ENCODE measurements at regions not wholly inside any gene's neighbourhood (a gene's known extent, or its start where the extent isn't known, plus 50 kb on each side); places are given as distances from the start of the nearest gene placed in this dataset.
"Not testable (repeated sequence)": the region's sequence is repeated elsewhere in the genome, so short reads cannot be mapped to it uniquely, and the experiment has no call there.

DNA sequence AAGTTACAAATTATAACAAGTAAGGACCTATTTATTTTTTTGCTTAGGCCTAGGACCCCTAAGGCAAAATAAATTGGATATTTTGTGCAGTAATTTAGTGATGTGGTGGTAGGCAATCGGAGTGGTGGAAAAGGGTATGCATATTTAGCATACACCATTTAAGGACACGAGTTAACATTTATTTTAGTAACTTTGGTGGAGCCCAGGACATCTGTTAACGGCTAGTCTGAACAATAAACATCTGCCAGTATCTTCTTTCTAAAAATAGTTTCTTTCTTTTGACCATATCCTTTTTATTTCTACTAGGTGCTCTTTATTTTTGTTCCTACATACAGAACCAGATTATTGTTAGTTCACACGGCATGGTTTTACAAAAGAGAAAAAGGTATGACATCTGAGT is 326.3 kb downstream of the CHL1 start:
- DNase-seq (ENCODE audit: low spot score), result no peak

DNA sequence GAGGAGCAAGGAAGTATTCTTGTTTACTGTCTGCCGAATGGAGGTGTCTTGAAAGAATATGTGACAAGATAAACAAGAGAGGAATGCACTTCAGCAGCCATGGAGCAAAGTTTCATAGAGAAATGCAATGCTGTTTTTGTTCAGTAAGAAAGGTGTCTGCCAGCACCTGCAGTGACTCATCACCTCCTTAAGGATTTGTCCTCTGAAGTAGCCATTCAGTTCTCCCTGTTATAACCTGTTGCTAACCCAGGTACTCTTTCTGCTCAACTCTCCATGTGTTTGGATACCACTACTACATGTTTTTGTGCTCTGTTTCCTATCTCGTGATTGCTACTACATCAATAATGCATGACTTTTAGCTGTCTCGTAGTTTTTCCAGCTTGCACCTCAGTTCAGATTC is 328.9 kb downstream of the CHL1 start:
- DNase-seq (ENCODE audit: low spot score), result no peak

DNA sequence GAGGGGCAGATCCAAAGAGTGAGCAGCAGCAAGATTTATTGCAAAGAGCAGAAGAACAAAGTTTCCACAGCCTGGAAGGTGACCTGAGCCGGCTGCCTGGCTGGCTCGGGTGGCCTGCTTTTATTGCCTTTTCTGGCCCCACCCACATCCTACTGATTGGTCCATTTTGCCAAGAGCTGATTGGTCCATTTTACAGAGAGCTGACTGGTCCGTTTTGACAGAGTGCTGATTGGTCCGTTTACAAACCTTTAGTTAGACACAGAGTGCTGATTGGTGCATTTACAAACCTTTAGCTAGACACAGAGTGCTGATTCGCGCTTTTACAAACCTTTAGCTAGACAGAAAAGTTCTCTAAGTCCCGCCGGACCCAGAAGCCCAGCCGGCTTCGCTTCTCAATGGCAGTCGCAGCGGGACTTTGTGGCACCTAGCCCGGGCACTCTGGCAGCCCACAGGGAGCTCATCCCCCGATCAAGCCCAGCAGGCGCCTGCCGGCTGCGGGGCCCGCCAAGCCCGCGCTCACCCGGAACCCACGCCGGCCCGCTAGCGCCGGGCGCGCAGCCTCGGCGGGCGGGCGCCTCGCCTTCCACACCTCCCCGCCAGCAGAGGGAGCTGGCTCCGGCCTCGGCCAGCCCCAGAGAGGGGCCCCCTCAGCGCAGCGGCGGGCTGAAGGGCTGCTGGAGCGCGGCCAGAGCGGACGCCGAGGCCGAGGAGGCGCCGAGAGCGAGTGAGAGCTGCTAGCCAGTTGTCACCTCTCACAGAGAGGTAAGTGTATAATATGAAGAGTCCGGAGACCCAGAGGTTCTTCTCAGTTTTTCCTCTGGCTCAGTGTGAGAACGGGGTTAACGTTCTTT is 339.2 kb downstream of the CHL1 start:
- DNase-seq (ENCODE audit: low spot score), result no peak

DNA sequence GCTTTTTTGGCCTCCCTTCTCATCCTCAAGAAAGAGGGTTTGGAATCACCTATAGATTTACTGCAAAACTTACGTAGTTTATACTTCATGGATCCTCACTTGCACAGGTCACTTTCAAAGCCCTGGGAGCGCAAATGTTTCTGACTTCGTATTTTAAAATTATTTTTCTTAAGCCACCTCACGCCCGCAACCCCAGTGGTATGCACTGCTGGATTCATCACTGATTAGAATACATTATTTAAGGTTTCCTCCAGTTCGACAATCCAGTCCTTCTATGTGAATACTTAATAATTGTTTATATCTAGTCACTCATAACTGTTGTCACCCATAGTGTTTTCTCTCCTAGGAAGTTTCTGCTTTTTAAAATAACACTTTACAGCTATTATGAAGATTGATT is 339.9 kb downstream of the CHL1 start:
- no peak for DNase-seq (ENCODE audit: low spot score)

DNA sequence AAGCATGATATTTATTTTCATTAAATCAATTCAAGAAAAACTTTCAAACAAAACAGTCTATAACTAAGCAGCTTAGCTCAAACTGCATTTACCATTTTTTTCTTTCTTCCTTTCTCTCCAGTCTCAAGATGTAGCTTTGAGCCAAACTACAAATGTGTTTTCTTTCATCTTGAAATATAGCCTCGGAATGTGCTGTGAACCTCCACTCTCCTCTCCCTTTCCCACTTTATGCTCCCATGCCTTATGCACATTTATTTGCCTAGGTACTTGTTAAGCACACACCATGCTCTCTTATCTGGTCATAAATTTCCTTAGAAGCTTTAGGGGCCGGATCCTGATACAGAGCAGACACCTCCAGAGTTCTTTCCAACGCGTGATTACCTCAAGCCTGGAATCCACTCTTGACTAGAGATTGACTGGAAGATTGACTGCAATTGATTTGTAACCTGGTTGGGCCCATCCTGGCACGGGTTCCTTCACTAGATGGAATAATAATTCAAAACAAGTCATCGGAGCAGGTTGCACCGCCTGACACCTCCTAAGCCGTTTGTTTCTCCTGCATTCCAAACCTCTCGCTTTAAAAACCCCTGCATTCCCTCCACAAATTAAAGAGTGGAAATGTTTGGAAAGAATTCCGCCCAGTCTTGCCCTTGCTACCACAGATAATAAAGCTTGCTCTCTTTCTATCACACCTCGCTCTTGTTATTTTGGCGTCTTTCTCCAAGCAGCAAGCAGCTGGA is 344.7 kb downstream of the CHL1 start:
- no peak for DNase-seq (ENCODE audit: low spot score)

DNA sequence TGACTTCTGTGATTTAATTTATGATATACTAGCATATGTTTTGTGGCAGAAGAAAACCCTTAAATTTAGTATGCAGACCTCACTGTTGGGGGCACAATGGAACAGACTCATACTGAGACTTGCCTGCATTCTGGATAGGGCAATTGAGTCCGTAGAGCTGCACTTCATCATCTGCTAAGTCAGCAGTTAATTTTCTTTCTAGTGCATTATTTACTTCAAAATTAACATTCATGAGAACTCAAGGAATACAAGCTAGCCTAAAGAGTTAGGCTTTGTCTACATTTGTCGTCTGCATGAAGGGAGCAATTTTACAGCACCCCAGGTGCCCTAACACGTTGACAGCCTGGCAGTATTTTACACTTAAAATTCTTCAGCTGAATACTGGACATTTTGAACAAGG is 345.5 kb downstream of the CHL1 start:
- DNase-seq (ENCODE audit: low spot score), result no peak

DNA sequence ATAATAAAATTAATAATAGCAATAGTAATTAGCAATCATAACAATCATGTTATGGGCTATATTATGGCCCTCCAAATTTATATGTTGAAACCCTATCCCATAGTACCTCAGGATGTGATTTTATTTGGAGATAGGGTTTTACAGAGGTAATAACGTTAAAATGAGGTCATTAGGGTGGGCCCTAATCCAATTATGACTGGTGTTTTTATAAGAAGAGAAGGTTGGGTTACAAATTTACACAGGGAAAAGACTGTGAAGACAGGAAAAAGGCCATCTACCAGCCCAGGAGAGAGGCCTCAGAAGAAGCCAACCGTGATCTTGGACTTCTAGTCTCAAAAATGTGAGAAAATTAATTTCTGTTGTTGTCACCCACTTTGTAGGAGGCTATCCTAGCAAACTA is 353.1 kb downstream of the CHL1 start:
- no peak for DNase-seq (ENCODE audit: low spot score)

DNA sequence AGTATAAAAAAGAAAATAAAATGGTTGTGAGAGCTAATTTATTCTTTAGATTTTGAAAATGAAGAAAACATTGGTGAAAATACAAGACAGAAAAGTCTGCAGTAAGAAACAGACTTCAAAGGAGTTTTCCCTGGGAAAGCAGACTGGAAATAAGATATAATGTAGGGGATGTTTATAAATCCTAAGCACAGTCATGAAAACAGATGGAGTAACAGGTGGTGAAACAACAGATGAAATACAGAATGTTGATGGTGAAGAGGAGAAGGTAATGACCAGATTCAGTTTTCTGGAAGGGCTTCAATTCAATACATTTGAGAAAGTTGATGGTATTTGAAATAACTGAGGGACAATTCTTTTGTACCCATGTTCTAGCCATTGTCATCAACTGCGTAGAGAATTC is 353.9 kb downstream of the CHL1 start:
- no peak for DNase-seq (ENCODE audit: low spot score)

DNA sequence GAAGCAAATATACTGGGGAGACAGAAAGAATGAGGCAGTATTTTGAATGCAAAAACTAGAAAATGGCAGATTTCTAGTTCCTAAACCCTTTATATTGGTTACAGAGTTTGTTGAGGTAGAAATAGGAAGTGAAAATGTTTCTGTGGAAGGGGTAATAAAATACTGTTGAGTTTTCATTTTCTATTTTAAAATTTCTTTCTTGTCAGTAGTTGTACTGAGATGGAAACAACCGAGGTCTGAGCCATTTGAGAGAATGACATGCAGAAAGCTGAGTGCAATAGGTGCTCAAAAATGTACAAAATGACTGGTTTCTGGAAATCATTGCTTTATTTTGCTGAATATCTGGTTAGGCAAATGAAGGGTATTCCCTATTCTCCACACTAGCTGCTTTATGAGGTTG is 361.4 kb downstream of the CHL1 start:
- no peak for DNase-seq (ENCODE audit: low spot score)

DNA sequence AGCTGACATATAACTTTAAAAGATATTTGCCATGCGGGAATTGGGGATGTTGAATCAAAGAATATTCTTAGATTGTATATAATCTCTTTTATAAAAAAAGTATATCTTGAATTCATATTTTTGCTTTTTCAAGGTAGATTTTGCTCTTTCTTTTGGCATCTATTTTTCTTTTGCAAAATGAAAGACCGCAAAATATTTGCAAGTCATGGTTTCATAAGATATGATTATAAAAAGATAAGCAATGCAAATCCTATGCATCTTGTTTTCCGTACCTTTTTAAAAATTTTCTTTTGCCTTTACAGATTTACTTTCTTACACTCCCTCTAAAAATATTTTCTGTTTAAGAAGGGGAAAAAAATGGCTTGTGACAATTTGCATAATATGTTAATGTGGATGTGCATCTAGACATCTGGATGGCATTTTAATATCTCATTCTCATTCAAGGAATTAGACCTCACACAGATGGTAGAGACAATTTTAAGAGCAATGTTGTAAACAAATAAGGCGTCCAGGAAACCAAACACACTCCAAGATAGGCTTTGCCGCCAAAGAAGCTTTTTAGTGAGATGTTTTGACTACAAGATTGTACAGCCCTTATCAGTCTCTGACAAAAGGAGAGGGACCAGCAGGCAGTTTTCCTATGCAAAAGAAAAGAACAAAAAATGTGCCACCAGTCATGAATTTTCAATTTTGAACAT is 371.1 kb downstream of the CHL1 start:
- no peak for DNase-seq (ENCODE audit: low spot score)

DNA sequence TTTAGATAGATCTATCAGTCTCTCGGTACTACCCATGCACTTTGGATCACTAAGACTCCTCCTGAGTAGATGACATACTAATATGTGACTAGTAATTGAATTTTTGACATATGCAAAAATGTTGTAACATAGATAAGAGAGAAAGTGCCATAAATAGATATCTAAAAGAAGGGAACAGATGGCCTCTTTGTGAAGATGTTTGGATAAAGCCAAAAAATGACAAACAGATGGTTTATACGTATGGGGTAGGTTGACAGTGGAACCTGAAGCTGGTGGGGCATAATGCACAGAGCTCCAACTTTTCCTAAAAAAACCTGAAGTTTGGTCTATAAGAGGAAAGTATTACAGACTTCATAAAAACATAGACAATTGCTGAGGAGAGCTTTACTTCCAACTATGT is 383.0 kb downstream of the CHL1 start:
- not testable (repeated sequence) for DNase-seq (ENCODE audit: low spot score)

DNA sequence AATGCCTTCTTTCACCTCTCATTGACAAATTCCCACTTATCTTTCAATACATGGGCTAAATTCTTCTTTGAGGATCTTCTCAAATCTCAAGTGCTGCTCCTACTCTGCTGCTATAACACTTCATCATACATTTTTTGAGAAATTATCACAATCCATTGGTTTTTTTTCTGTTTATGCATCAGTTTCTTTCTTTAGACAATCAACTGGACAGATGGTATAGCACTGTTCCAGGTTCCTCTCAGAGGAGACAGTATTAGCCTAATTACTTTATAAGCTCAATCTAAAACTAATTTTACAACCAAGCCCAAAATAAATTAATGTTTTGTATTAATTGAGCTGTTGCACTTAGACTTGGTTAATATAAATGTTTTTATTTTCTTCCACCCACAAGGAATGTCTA is 392.5 kb downstream of the CHL1 start:
- not testable (repeated sequence) for DNase-seq (ENCODE audit: low spot score)

DNA sequence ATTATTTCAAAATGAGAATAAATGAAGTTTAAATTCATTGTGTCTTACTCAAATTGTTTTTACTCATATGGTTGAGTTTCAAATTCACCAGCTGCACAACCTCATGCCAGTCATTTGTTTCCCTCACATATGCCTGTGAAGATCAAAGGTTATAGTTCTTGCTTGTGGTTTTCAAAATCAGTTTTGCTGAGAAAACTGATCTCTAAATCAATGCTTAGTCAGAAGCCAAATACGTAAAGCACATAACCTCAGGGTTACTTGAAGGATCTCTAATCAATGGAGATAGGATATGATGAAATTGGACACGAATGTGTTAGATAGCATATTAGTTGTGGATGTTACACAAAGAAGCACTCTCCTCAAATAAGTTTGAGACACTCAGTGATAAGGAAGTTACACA is 400.7 kb downstream of the CHL1 start:
- not testable (repeated sequence) for DNase-seq (ENCODE audit: low spot score)

DNA sequence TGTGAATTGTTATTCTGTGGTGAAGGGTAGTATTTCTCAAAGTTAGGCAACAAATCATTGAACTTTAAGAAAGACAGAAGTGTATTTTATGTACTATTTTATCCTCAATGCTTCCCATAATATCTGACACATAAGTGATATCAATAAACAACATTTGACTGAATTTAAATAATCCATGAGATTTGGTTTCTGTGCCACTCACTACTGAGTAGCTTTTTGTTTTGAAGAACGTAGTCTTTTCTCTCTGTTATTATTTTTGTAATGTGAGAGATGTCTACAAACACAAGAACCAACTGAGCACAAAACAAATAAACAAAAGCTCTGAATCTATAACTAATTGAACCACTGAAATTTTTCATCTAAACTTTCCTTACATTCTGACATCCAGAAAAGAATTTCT is 401.2 kb downstream of the CHL1 start:
- DNase-seq (ENCODE audit: low spot score), result not testable (repeated sequence)

DNA sequence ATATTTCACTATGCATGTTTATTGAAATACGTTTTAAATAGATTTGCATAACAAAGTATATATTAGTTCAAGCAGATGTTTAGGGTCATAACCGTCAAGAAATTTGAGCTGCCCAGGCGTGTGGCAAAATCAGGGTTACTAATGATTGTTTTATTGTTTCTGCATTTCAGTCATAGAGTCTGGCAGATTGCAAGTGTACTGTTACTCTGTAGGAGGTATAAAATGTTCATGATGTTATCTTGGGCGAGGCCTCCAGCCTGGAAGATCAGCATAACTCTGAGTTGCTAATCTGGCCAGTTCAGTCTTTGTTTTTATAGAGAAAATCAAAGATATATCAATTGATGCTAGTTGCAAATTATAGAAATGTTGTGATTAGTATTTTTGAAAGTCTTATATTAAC is 410.9 kb downstream of the CHL1 start:
- not testable (repeated sequence) for DNase-seq (ENCODE audit: low spot score)

DNA sequence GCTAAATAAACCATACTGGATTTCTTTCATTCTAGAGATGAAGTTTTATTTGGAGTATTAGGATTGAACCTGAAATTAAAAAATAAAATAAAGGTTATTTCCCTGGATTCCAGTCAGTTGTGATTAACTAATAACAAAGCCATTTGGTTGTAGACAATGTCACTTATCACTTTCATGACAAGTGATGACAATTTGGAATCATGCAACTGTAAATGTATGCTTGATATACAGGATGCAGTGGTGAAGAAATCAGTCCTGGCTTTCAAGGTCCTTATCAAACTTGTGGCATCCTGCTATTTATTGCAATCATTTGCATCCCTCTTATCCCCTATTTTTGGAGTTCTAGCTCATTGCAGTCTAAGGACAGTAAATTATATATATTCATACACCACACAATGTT is 425.2 kb downstream of the CHL1 start:
- DNase-seq (ENCODE audit: low spot score), result no peak

DNA sequence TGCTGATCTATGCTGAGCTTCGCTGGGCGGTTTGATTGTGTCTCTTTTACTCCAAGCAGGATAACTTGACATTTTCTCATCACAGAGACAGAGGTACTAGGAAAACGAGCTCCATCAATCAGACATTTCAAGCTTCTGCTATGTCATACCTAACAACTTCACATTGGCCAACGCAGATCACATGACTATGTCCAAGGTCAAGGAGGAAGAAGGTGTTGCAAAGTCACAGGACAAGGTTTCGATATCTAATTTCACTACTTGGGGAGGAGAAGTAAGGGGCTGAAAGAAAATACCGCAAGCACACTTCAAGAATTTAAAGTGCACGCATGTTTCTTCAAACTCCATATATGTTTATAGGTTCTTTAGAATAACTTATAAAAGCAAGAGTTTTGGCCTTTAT is 425.8 kb downstream of the CHL1 start:
- DNase-seq (ENCODE audit: low spot score), result no peak

DNA sequence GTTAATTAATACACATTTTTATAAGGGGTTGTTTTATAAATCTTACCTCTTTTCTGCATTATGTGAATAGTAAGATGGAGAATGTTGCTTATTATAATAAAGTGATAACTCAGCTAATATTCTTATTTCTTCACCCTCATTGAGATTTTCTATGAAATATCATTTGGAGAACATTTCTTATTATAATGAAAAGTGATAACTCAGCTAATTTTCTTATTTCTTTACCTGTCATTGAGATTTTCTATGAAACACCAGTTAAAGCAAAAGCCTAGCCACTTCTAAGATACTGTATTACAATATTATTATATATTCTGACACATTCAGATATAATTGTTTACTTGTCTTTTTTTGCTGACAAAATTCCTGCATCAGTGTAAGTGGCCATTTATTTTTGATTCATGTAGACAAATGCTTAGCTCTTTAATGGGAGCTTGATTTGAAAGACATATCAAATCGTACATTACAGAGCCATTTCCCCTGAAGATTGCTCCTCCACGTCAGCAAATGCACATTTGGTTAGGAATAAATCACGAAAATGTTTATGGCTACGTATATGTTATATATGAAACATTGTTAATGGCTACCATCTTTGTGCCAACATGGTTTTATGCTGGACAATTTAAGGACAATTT is 427.5 kb downstream of the CHL1 start:
- DNase-seq (ENCODE audit: low spot score), result no peak

DNA sequence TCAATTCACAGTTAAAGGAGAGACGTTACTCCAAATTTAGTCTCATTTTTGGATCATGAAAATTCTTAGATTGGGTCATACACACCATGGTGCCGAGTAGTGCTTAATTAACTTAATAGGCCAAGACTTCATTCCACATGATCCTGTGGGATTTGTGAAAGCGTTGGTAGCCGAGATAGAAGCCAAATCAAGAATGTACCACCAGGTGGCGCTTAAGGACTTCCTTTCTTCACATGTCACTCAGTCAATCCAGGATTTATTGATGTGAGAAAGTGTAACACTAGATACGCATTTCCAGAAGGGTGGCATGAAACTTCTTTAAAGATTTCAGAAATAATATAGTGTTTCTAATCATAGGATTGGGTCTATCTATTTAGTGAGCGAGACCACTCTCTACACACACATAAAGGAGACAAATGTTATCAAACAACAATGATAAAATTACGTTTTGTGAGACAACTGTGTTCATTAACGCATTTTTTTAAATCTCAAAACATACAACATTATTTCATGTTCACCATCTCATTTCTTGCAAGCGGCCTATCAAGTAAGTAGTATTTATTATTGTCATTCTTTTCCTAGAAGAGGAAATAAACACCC is 436.1 kb downstream of the CHL1 start:
- peak; percentile 52 for DNase-seq (ENCODE audit: low spot score)

DNA sequence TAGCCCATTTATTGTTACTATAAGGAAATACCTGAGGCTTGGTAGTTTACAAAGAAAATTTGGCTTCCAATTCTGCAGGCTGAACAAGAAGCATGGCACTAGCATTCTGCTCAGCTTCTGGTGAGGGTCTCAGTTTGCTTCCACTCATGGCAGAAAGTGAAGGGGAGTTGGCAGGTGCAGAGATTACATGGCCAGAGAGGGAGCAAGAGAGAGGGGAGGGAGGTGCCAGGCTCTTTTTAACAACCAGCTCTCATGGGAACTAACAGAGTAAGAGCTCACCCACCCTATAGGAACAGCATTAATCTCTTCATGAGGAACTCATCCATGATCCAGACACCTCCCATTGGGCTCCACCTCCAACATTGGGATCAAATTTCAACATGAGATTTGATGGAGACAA is 437.9 kb downstream of the CHL1 start:
- DNase-seq (ENCODE audit: low spot score), result no peak

DNA sequence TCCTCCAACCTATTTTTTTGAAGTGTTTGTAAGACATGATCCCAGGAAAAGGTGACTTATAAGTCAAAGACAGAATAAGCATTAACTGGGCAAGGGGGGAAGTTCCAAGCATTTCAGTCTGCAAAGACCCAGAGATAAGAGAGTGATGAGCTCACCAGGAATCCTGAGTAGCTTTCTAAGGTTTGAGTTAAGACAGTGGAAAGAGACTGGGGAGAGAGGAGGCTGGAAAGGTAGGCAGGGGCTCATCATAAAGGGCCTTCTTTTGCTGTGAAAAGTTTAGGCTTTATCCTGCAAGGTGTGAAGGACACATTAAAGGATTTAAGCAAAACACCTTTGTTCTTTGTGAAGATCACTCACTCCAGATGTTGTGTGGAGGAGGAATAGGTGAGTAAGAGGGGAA is 438.8 kb downstream of the CHL1 start:
- no peak for DNase-seq (ENCODE audit: low spot score)

DNA sequence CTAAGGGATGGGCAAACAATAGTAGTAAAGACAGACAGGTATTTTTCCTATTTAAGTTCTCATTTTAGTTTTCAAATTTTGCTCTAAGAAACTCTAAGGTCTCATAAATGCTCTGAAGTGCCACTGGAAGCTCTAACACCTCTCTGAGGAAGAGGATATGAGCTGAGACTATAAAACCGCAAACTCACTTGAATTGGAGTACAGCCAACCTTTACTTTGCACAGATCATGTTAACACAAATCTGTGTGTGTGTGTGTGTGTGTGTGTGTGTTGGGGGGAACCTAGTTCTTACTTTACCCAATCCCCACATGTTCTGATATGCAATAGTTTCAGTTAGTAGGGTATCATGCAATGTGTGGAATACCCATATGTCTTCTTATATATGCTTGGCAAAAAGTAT is 446.8 kb downstream of the CHL1 start:
- no peak for DNase-seq (ENCODE audit: low spot score)

Data from LoVo (cell line).